NCI-H2196 (cell line): ENCODE measurements at regions not wholly inside any gene's neighbourhood (a gene's known extent, or its start where the extent isn't known, plus 50 kb on each side); places are given as distances from the start of the nearest gene placed in this dataset.
"Not testable (repeated sequence)": the region's sequence is repeated elsewhere in the genome, so short reads cannot be mapped to it uniquely, and the experiment has no call there.

ENCODE experiments used
- DNase-seq: peaks from one replicate; lab custom pipeline; 2025; ENCODE audit not compliant: unreplicated experiment; lab: John Stamatoyannopoulos, UW

- no peak for DNase-seq
Measured at GRCh38 chr10:65708057-65708456, 1217.8 kb upstream of the LRRTM3 start.

GRCh38 chr10:65710306-65710705 is 1215.5 kb upstream of the LRRTM3 start:
- DNase-seq = no peak

GRCh38 chr10:65719790-65720189 is 1206.0 kb upstream of the LRRTM3 start:
- DNase-seq = no peak

- no peak for DNase-seq
Measured at GRCh38 chr10:65720901-65721300, 1204.9 kb upstream of the LRRTM3 start.

GRCh38 chr10:65723525-65723924 is 1202.3 kb upstream of the LRRTM3 start:
- no peak for DNase-seq

GRCh38 chr10:65735382-65735781 is 1190.5 kb upstream of the LRRTM3 start:
- no peak for DNase-seq

GRCh38 chr10:65742906-65743305 is 1182.9 kb upstream of the LRRTM3 start:
- DNase-seq = no peak

- no peak for DNase-seq
Measured at GRCh38 chr10:65751218-65751617, 1174.6 kb upstream of the LRRTM3 start.

GRCh38 chr10:65751896-65752295 is 1173.9 kb upstream of the LRRTM3 start:
- DNase-seq = no peak

GRCh38 chr10:65753532-65753931 is 1172.3 kb upstream of the LRRTM3 start:
- no peak for DNase-seq

- no peak for DNase-seq
Measured at GRCh38 chr10:65754112-65754511, 1171.7 kb upstream of the LRRTM3 start.

- no peak for DNase-seq
Measured at GRCh38 chr10:65762311-65762710, 1163.5 kb upstream of the LRRTM3 start.

GRCh38 chr10:65765006-65765541 is 1160.8 kb upstream of the LRRTM3 start:
- DNase-seq = no peak

- DNase-seq = no peak
Measured at GRCh38 chr10:65769828-65770227, 1156.0 kb upstream of the LRRTM3 start.

- no peak for DNase-seq
Measured at GRCh38 chr10:65778753-65779152, 1147.1 kb upstream of the LRRTM3 start.

GRCh38 chr10:65779985-65780384 is 1145.9 kb upstream of the LRRTM3 start:
- no peak for DNase-seq

GRCh38 chr10:65786279-65786678 is 1139.6 kb upstream of the LRRTM3 start:
- DNase-seq = no peak

GRCh38 chr10:65787571-65787970 is 1138.3 kb upstream of the LRRTM3 start:
- DNase-seq = no peak

GRCh38 chr10:65788271-65788670 is 1137.6 kb upstream of the LRRTM3 start:
- DNase-seq = no peak

GRCh38 chr10:65791979-65792378 is 1133.9 kb upstream of the LRRTM3 start:
- no peak for DNase-seq

GRCh38 chr10:65793738-65794425 is 1132.0 kb upstream of the LRRTM3 start:
- no peak for DNase-seq

GRCh38 chr10:65794861-65795260 is 1131.0 kb upstream of the LRRTM3 start:
- not testable (repeated sequence) for DNase-seq

- no peak for DNase-seq
Measured at GRCh38 chr10:65796472-65796871, 1129.4 kb upstream of the LRRTM3 start.
